B cell (primary cell): ENCODE measurements at regions not wholly inside any gene's neighbourhood (a gene's known extent, or its start where the extent isn't known, plus 50 kb on each side); places are given as distances from the start of the nearest gene placed in this dataset.

Experiments used
- ATAC-seq: fragments of 200-7000 bp; cut with Tn5 transposase; one replicate; pipeline ENCODE4 v1.10.0; 2021; ENCODE audit warnings: low read depth, mild to moderate bottlenecking, moderate number of reproducible peaks, moderate library complexity
- CTCF ChIA-PET: fragments of 350-600 bp; sonication (Branson Sonifier 250); formaldehyde crosslinking; loops from one replicate; lab custom pipeline; 2021; ENCODE audit warnings: antibody characterized with exemption, inconsistent platforms; lab: Charles Lee
- POLR2A ChIA-PET: fragments of 350-600 bp; sonication (Branson Sonifier 250); formaldehyde crosslinking; loops from one replicate; lab custom pipeline; 2021; ENCODE audit warnings: antibody characterized with exemption; lab: Charles Lee
- DNase-seq: peaks from one replicate; pipeline ENCODE4 v3.0.0; 2013
- H2AFZ ChIP-seq: 2 replicates; pipeline ENCODE4 v1.6.1; 2012; ENCODE audit warnings: mild to moderate bottlenecking, low read depth, low read length; ENCODE audit not compliant: insufficient read depth, poor library complexity, severe bottlenecking
- H3K27ac ChIP-seq, 2 donors: 1 replicate in 1 of 2; 2 replicates in 1 of 2; pipeline ENCODE4 v1.5.1; 2012 to 2013; ENCODE audit warnings: low read length in 2 of 2, mild to moderate bottlenecking in 2 of 2, moderate library complexity in 1 of 2
- H3K27me3 ChIP-seq, 4 experiments: fragments of 200-600 bp in 1 of 4; sonication (generic) in 1 of 4; replicated peaks in 1 of 4; 1 replicate in 2 of 4; 2 replicates in 2 of 4; pipeline versions ENCODE4 v1.6.1 to v1.7.0; 2013 to 2016; ENCODE audit warnings: low read length in 3 of 4, mild to moderate bottlenecking in 2 of 4, mixed read lengths in 1 of 4, moderate library complexity in 1 of 4; ENCODE audit not compliant: insufficient read depth in 4 of 4, control insufficient read depth in 3 of 4; ENCODE audit errors: control extremely low read depth in 1 of 4
- H3K36me3 ChIP-seq, 2 experiments: replicated peaks in 1 of 2; 1 replicate in 1 of 2; 2 replicates in 1 of 2; pipeline versions ENCODE4 v1.6.1 to v1.7.1; 2013; ENCODE audit warnings: low read length in 1 of 2; ENCODE audit not compliant: insufficient read depth in 2 of 2, control insufficient read depth in 1 of 2; ENCODE audit errors: control extremely low read depth in 1 of 2, extremely low read depth in 1 of 2
- H3K4me1 ChIP-seq, 2 donors: fragments of 200-600 bp in 1 of 2; sonication (generic) in 1 of 2; 1 replicate in 1 of 2; 2 replicates in 1 of 2; pipeline versions ENCODE4 v1.5.1 to v1.6.1; 2013 to 2017; ENCODE audit warnings: low read length in 2 of 2; ENCODE audit not compliant: control insufficient read depth in 2 of 2, insufficient read depth in 2 of 2
- H3K4me2 ChIP-seq: replicated peaks from 2 replicates; pipeline ENCODE3; 2012; ENCODE audit warnings: mild to moderate bottlenecking, low read depth, low read length; ENCODE audit not compliant: poor library complexity, severe bottlenecking
- H3K4me3 ChIP-seq, 5 experiments: fragments of 200-600 bp in 1 of 5; sonication (generic) in 1 of 5; 1 replicate in 3 of 5; 2 replicates in 2 of 5; pipeline versions ENCODE4 v1.5.1 to v1.7.0; 2011 to 2016; ENCODE audit warnings: low read length in 4 of 5, mild to moderate bottlenecking in 4 of 5, low read depth in 2 of 5, control low read depth in 1 of 5, moderate library complexity in 1 of 5; ENCODE audit not compliant: insufficient read depth in 1 of 5; ENCODE audit errors: control extremely low read depth in 1 of 5, extremely low read depth in 1 of 5
- H3K79me2 ChIP-seq: fragments of 200-600 bp; sonication (generic); one replicate; pipeline ENCODE4 v1.6.0; 2016; ENCODE audit warnings: low read length; ENCODE audit not compliant: control insufficient read depth, insufficient read depth
- H3K9ac ChIP-seq: fragments of 200-600 bp; sonication (generic); 2 replicates; pipeline ENCODE4 v1.6.1; 2017; ENCODE audit warnings: mild to moderate bottlenecking, low read length, moderate library complexity
- H3K9me3 ChIP-seq, 3 donors: one replicate each; pipeline versions ENCODE4 v1.6.1 to v1.7.1; 2013; ENCODE audit warnings: low read length in 2 of 3; ENCODE audit not compliant: control insufficient read depth in 2 of 3, insufficient read depth in 1 of 3; ENCODE audit errors: control extremely low read depth in 1 of 3
- H4K20me1 ChIP-seq: 2 replicates; pipeline ENCODE4 v1.6.0; 2012; ENCODE audit warnings: mild to moderate bottlenecking, low read length; ENCODE audit not compliant: insufficient read depth, control insufficient read depth, poor library complexity, severe bottlenecking
- H3K27ac Mint-ChIP-seq: one replicate; pipeline ENCODE4 v1.8.0; 2021; ENCODE audit warnings: mixed read lengths
- H3K27me3 Mint-ChIP-seq: one replicate; pipeline ENCODE4 v1.8.0; 2021; ENCODE audit warnings: mixed read lengths
- H3K4me1 Mint-ChIP-seq: one replicate; pipeline ENCODE4 v1.8.0; 2021; ENCODE audit warnings: mixed read lengths
- H3K4me3 Mint-ChIP-seq: one replicate; pipeline ENCODE4 v1.8.0; 2021; ENCODE audit warnings: mixed read lengths
- H3K9me3 Mint-ChIP-seq: one replicate; pipeline ENCODE4 v1.8.0; 2022; ENCODE audit warnings: mixed read lengths; ENCODE audit not compliant: insufficient read depth
- EZH2 ChIP-seq: IDR thresholded peaks from 2 replicates; pipeline ENCODE4 v1.6.1; 2012; ENCODE audit warnings: borderline replicate concordance, low read depth, mild to moderate bottlenecking, moderate library complexity, low read length; ENCODE audit not compliant: insufficient read depth, poor library complexity, severe bottlenecking
- WGBS: methylation state at CpG from one replicate; pipeline ENCODE4 v1.1.5; 2013; ENCODE audit warnings: missing lambda C conversion rate; ENCODE audit not compliant: insufficient coverage; 5-methylcytosine and 5-hydroxymethylcytosine counted together
- intact Hi-C: fragments of 100-400 bp; cut with micrococcal nuclease; formaldehyde crosslinking; loops from one replicate; pipeline ENCODE4 v1.10.0; 2022
- TF ChIP-seq, protein P1 (sequence below): fragments of 200-600 bp; IDR thresholded peaks from one replicate; pipeline ENCODE4 v1.8.0; 2022; ENCODE audit warnings: antibody characterized with exemption, mild to moderate bottlenecking

- Histone ChIP-seq H3K9ac (no peak overlapping the region), H4K20me1 (no peaks in the 10 kb centered on the region), H3K27ac (no peak overlapping the region), H3K4me2 (no peak overlapping the region), H3K27me3 (peaks cover 0 to 18% (median 1%) of the 10 kb centered on the region in 4 experiments), H3K36me3 (no peaks in the 10 kb centered on the region), H3K4me3 (no peak overlapping the region), H3K9me3 (peaks cover 0 to 34% (median 0%) of the 10 kb centered on the region in 3 donors), H3K79me2 (no peaks in the 10 kb centered on the region), H2AFZ (no peak overlapping the region), H3K4me1 (no peaks in the 10 kb centered on the region)
- no peak for TF ChIP-seq EZH2
- TF ChIP-seq, protein P1, sequence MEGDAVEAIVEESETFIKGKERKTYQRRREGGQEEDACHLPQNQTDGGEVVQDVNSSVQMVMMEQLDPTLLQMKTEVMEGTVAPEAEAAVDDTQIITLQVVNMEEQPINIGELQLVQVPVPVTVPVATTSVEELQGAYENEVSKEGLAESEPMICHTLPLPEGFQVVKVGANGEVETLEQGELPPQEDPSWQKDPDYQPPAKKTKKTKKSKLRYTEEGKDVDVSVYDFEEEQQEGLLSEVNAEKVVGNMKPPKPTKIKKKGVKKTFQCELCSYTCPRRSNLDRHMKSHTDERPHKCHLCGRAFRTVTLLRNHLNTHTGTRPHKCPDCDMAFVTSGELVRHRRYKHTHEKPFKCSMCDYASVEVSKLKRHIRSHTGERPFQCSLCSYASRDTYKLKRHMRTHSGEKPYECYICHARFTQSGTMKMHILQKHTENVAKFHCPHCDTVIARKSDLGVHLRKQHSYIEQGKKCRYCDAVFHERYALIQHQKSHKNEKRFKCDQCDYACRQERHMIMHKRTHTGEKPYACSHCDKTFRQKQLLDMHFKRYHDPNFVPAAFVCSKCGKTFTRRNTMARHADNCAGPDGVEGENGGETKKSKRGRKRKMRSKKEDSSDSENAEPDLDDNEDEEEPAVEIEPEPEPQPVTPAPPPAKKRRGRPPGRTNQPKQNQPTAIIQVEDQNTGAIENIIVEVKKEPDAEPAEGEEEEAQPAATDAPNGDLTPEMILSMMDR = no peak
- peaks cover 12% of the 10 kb centered on the region for H3K9me3 Mint-ChIP-seq
- intact Hi-C loops = no loop called here
- POLR2A ChIA-PET = no interaction called here
- WGBS = 9% methylated on average over 21 of the region's 21 CpGs
- H3K27ac Mint-ChIP-seq = no peak overlapping the region
- no peak for DNase-seq
- H3K4me1 Mint-ChIP-seq = no peaks in the 10 kb centered on the region
- CTCF ChIA-PET = no interaction called here
- no peak for ATAC-seq
- H3K4me3 Mint-ChIP-seq = no peak overlapping the region
- H3K27me3 Mint-ChIP-seq = peaks cover 11% of the 10 kb centered on the region
Observed at GRCh38 chrX:499870-500364, 113.2 kb upstream of the PPP2R3B start.

GRCh38 chrX:500481-501010 is 113.8 kb upstream of the PPP2R3B start:
- peaks cover 11% of the 10 kb centered on the region for H3K27me3 Mint-ChIP-seq
- WGBS = 78% methylated on average over 31 of the region's 31 CpGs
- H3K9me3 Mint-ChIP-seq = peaks cover 12% of the 10 kb centered on the region
- H3K4me2 ChIP-seq = no peak overlapping the region
- H3K36me3 ChIP-seq = no peaks in the 10 kb centered on the region
- ATAC-seq (no peak), DNase-seq (no peak)
- ChIA-PET CTCF (no interaction called here), POLR2A (no interaction called here)
- H3K27ac Mint-ChIP-seq = no peak overlapping the region
- H3K9me3 ChIP-seq = peaks cover 0 to 34% (median 0%) of the 10 kb centered on the region in 3 donors
- H3K4me1 Mint-ChIP-seq = no peaks in the 10 kb centered on the region
- H2AFZ ChIP-seq = no peak overlapping the region
- H3K79me2 ChIP-seq = no peaks in the 10 kb centered on the region
- H4K20me1 ChIP-seq = no peaks in the 10 kb centered on the region
- H3K4me3 ChIP-seq = no peak overlapping the region
- no peak overlapping the region for H3K27ac ChIP-seq
- H3K27me3 ChIP-seq = peaks cover 0 to 18% (median 1%) of the 10 kb centered on the region in 4 experiments
- H3K4me1 ChIP-seq = no peaks in the 10 kb centered on the region
- H3K4me3 Mint-ChIP-seq = no peak overlapping the region
- TF ChIP-seq EZH2 = no peak
- intact Hi-C loops = no loop called here
- no peak overlapping the region for H3K9ac ChIP-seq
